Pancreas (tissue), 10 donors: ENCODE measurements at regions not wholly inside any gene's neighbourhood (a gene's known extent, or its start where the extent isn't known, plus 50 kb on each side); places are given as distances from the start of the nearest gene placed in this dataset.

ENCODE experiments used
- ATAC-seq, 4 donors: fragments of 200-7000 bp; cut with Tn5 transposase; one replicate each; pipeline versions ENCODE4 v1.8.0 to v1.9.1; 2020; ENCODE audit warnings: mild to moderate bottlenecking in 4 of 4, moderate library complexity in 4 of 4
- DNase-seq, 6 donors: peaks; one replicate each; pipeline ENCODE4 v3.0.0-alpha.2; 2020
- FAIRE-seq: peaks from 2 replicates; lab custom pipeline; 2012; peaks lifted over from hg19 to GRCh38; lab: Jason Lieb, UNC
- H3K27ac ChIP-seq, 4 donors: fragments of 200-600 bp; sonication (generic); 1 replicate in 3 of 4; 2 replicates in 1 of 4; pipeline versions ENCODE4 v1.5.0 to v1.8.0; 2020
- H3K27me3 ChIP-seq, 4 donors: fragments of 200-600 bp; one replicate each; pipeline ENCODE4 v1.8.0; 2021
- H3K36me3 ChIP-seq, 3 donors: fragments of 200-600 bp; sonication (generic) in 1 of 3; one replicate each; pipeline versions ENCODE4 v1.5.0 to v1.8.0; 2020 to 2021
- H3K4me1 ChIP-seq, 3 donors: fragments of 200-600 bp; one replicate each; pipeline ENCODE4 v1.8.0; 2021
- H3K4me3 ChIP-seq, 4 donors: fragments of 200-600 bp; sonication (generic) in 2 of 4; one replicate each; pipeline versions ENCODE4 v1.5.0 to v1.8.0; 2020 to 2021
- H3K9me3 ChIP-seq, 4 donors: fragments of 200-600 bp; one replicate each; pipeline ENCODE4 v1.8.0; 2021
- WGBS, 2 donors: extraction: QIAGEN DNeasy Blood & Tissue Kit; methylation state at CpG; one replicate each; pipeline ENCODE4 v1.1.7; 2013; 5-methylcytosine and 5-hydroxymethylcytosine counted together
- intact Hi-C, 3 donors: fragments of 100-400 bp; cut with DNase I; formaldehyde crosslinking; loops; one replicate each; pipeline versions ENCODE4 v1.11.1 to v1.14.2; 2022
- TF ChIP-seq, protein P1 (sequence below), 4 donors: fragments of 200-600 bp; sonication (generic) in 3 of 4; IDR thresholded peaks; one replicate each; pipeline versions ENCODE4 v1.5.0 to v1.8.0; 2021; ENCODE audit warnings: antibody characterized with exemption in 4 of 4
- donor health status: healthy with polysubstance abuse.
- donor health status: DM: no; HTN: no; CAD: no; lungs with moderate emphysema.
- donor health status: DM: no; HTN: no; CAD: no.
- donor health status: control.
- donor health status: control.
- donor health status: Bipolar disorder and iron deficiency.
- donor health status: DM: yes; HTN: yes; CAD: no.
- donor health status: DM: no; HTN: no; CAD: no.
- donor health status: DM: no; HTN: no; CAD: no.
- donor health status: DM: yes; HTN: yes; CAD: no.

DNA sequence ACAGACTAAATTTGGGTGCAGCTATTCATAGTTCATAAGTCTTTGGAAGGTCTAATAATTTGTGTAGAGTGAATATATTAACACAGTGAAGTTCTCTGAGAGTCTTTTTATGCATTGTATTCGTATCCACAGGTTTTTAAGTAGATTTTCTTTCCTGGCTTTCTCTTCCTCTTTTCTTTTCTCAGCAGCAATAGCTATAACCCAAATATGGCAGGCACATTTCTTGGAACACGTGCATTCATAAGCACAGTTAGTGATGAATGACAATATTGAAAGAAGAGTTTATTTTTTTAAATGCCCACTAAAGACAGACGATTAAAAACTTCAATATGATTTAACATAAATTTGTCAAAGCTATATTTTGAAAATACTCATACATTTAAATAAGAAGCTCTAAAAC is 220.5 kb upstream of the MBL2 start:
- FAIRE-seq (no peak), DNase-seq (no peak), ATAC-seq (no peak)
- 78 to 80% methylated on average over 3 of the region's 3 CpGs for WGBS, 2 donors
- TF ChIP-seq, protein P1, sequence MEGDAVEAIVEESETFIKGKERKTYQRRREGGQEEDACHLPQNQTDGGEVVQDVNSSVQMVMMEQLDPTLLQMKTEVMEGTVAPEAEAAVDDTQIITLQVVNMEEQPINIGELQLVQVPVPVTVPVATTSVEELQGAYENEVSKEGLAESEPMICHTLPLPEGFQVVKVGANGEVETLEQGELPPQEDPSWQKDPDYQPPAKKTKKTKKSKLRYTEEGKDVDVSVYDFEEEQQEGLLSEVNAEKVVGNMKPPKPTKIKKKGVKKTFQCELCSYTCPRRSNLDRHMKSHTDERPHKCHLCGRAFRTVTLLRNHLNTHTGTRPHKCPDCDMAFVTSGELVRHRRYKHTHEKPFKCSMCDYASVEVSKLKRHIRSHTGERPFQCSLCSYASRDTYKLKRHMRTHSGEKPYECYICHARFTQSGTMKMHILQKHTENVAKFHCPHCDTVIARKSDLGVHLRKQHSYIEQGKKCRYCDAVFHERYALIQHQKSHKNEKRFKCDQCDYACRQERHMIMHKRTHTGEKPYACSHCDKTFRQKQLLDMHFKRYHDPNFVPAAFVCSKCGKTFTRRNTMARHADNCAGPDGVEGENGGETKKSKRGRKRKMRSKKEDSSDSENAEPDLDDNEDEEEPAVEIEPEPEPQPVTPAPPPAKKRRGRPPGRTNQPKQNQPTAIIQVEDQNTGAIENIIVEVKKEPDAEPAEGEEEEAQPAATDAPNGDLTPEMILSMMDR (IDR thresholded peaks at IDR 0.05), result no peak
- no peak overlapping the region for H3K27ac ChIP-seq
- no peaks in the 10 kb centered on the region for H3K27me3 ChIP-seq
- no peak overlapping the region for H3K4me3 ChIP-seq
- H3K9me3 ChIP-seq, result no peaks in the 10 kb centered on the region
- intact Hi-C loops, result no loop called here
- no peaks in the 10 kb centered on the region for H3K36me3 ChIP-seq
- peaks cover 0 to 6% (median 0%) of the 10 kb centered on the region in 3 donors for H3K4me1 ChIP-seq

GRCh38 chr10:52992567-52992966 is 220.0 kb upstream of the MBL2 start:
- ATAC-seq, result no peak
- intact Hi-C loops, result no loop called here
- Histone ChIP-seq H3K4me3 (no peak overlapping the region), H3K27ac (no peak overlapping the region), H3K9me3 (no peaks in the 10 kb centered on the region), H3K36me3 (no peaks in the 10 kb centered on the region), H3K27me3 (no peaks in the 10 kb centered on the region), H3K4me1 (peaks cover 0 to under 1% (median 0%) of the 10 kb centered on the region in 3 donors)
- FAIRE-seq, result no peak
- WGBS, 2 donors, result 88 to 89% methylated on average over 1 of the region's 1 CpG
- TF ChIP-seq, protein P1 (IDR thresholded peaks at IDR 0.05), result no peak
- no peak for DNase-seq

- intact Hi-C loops, result no loop called here
- 88 to 92% methylated on average over 2 of the region's 2 CpGs for WGBS, 2 donors
Observed at GRCh38 chr10:52988923-52989322, 216.3 kb upstream of the MBL2 start.

GRCh38 chr10:52986125-52986524 is 213.5 kb upstream of the MBL2 start:
- Histone ChIP-seq H3K27ac (no peak overlapping the region), H3K4me1 (no peaks in the 10 kb centered on the region), H3K36me3 (no peaks in the 10 kb centered on the region), H3K4me3 (no peak overlapping the region), H3K9me3 (no peaks in the 10 kb centered on the region), H3K27me3 (no peaks in the 10 kb centered on the region)
- WGBS, 2 donors, result 65 to 97% methylated on average over 2 of the region's 2 CpGs
- intact Hi-C loops, result no loop called here
- FAIRE-seq, result no peak
- DNase-seq, result no peak
- ATAC-seq, result no peak
- TF ChIP-seq, protein P1 (IDR thresholded peaks at IDR 0.05), result no peak

More at GRCh38 chr10:52988923-52989322, 216.3 kb upstream of the MBL2 start:
- Histone ChIP-seq H3K4me3 (no peak overlapping the region), H3K9me3 (no peaks in the 10 kb centered on the region), H3K27ac (no peak overlapping the region), H3K36me3 (no peaks in the 10 kb centered on the region), H3K27me3 (no peaks in the 10 kb centered on the region), H3K4me1 (no peaks in the 10 kb centered on the region)
- FAIRE-seq, result no peak
- TF ChIP-seq, protein P1 (IDR thresholded peaks at IDR 0.05), result no peak
- DNase-seq, result no peak
- no peak for ATAC-seq

GRCh38 chr10:52984169-52984568 is 211.6 kb upstream of the MBL2 start:
- ATAC-seq (no peak), DNase-seq (no peak), FAIRE-seq (no peak)
- no peaks in the 10 kb centered on the region for H3K4me1 ChIP-seq
- H3K27ac ChIP-seq, result no peak overlapping the region
- H3K36me3 ChIP-seq, result no peaks in the 10 kb centered on the region
- H3K9me3 ChIP-seq, result no peaks in the 10 kb centered on the region
- intact Hi-C loops, result no loop called here
- TF ChIP-seq, protein P1 (IDR thresholded peaks at IDR 0.05), result no peak
- H3K27me3 ChIP-seq, result no peaks in the 10 kb centered on the region
- no peak overlapping the region for H3K4me3 ChIP-seq
